Esophagus squamous epithelium (tissue), 5 donors: ENCODE measurements at regions not wholly inside any gene's neighbourhood (a gene's known extent, or its start where the extent isn't known, plus 50 kb on each side); places are given as distances from the start of the nearest gene placed in this dataset.

Experiments
- DNase-seq: peaks from one replicate; lab custom pipeline; 2025; lab: John Stamatoyannopoulos, UW
- H3K27ac ChIP-seq, 4 donors: fragments of 200-600 bp; sonication (generic); one replicate each; pipeline ENCODE4 v1.5.1; 2016 to 2019; ENCODE audit warnings: mild to moderate bottlenecking in 1 of 4
- H3K27me3 ChIP-seq, 4 donors: fragments of 200-600 bp; sonication (generic); 1 replicate in 3 of 4; 2 replicates in 1 of 4; pipeline versions ENCODE4 v1.5.1 to v1.6.0; 2017 to 2021; ENCODE audit warnings: antibody characterized with exemption in 1 of 4
- H3K36me3 ChIP-seq, 3 donors: fragments of 200-600 bp; sonication (generic); one replicate each; pipeline ENCODE4 v1.5.1; 2016 to 2019
- H3K4me1 ChIP-seq, 3 donors: fragments of 200-600 bp; sonication (generic); one replicate each; pipeline ENCODE4 v1.5.1; 2017 to 2019
- H3K4me3 ChIP-seq, 4 donors: fragments of 200-600 bp; sonication (generic); 1 replicate in 3 of 4; 2 replicates in 1 of 4; pipeline ENCODE4 v1.5.1; 2016 to 2019; ENCODE audit warnings: mild to moderate bottlenecking in 2 of 4, moderate library complexity in 1 of 4
- H3K9me3 ChIP-seq, 3 donors: fragments of 200-600 bp; sonication (generic); one replicate each; pipeline ENCODE4 v1.5.1; 2016 to 2019
- POLR2A ChIP-seq, 4 donors: fragments of 450-650 bp; IDR thresholded peaks; one replicate each; pipeline ENCODE4 v1.6.1; 2017; ENCODE audit warnings: antibody characterized with exemption in 4 of 4, mild to moderate bottlenecking in 4 of 4, moderate library complexity in 3 of 4
- WGBS, 2 donors: methylation state at CpG; one replicate each; pipeline ENCODE4 v1.1.5; 2018; 5-methylcytosine and 5-hydroxymethylcytosine counted together
- intact Hi-C: fragments of 100-400 bp; cut with DNase I; formaldehyde crosslinking; loops from one replicate; pipeline ENCODE4 v1.15.0; 2022
- TF ChIP-seq, protein P1 (sequence below), 6 experiments: fragments of 450-650 bp in 4 of 6; fragments of 200-600 bp in 2 of 6; sonication (generic) in 2 of 6; IDR thresholded peaks; one replicate each; pipeline ENCODE4 v1.5.1; 2016 to 2019; ENCODE audit warnings: antibody characterized with exemption in 6 of 6, mild to moderate bottlenecking in 4 of 6, moderate library complexity in 4 of 6
- donor health status: DM: yes; HTN: yes; CAD: no.

DNA sequence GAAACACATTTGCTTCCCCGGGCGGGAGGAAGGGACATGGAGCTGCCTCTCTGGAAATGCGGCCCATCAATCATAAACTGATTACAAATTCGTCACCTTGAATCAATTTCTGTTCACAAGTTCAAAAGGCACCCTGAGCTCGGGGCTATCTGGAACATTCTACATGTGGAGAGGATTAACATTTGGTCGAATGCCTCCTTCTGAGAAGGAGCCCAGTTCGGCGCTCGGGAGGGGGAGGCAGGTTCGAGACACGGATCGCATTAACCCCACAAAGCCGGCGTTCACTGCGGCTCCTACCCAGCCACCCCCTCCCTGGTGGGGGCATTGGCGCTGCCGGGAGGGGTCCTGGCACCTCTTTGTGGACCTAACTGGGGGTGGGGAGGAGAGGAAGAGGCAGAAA is 108.0 kb downstream of the CPZ start:
- Histone ChIP-seq H3K4me1 (peaks cover 0 to 8% (median 0%) of the 10 kb centered on the region in 3 donors), H3K27me3 (peaks cover 0 to 98% (median 0%) of the 10 kb centered on the region in 4 donors), H3K36me3 (no peaks in the 10 kb centered on the region), H3K4me3 (peak overlapping the region in 1 of 4 donors; percentile 24), H3K9me3 (peaks cover 0 to 4% (median 0%) of the 10 kb centered on the region in 3 donors), H3K27ac (no peak overlapping the region)
- no peak for DNase-seq
- 21 to 34% methylated on average over 16 to 17 of the region's 17 CpGs for WGBS, 2 donors
- intact Hi-C loops: no loop called here
- TF ChIP-seq, protein P1, sequence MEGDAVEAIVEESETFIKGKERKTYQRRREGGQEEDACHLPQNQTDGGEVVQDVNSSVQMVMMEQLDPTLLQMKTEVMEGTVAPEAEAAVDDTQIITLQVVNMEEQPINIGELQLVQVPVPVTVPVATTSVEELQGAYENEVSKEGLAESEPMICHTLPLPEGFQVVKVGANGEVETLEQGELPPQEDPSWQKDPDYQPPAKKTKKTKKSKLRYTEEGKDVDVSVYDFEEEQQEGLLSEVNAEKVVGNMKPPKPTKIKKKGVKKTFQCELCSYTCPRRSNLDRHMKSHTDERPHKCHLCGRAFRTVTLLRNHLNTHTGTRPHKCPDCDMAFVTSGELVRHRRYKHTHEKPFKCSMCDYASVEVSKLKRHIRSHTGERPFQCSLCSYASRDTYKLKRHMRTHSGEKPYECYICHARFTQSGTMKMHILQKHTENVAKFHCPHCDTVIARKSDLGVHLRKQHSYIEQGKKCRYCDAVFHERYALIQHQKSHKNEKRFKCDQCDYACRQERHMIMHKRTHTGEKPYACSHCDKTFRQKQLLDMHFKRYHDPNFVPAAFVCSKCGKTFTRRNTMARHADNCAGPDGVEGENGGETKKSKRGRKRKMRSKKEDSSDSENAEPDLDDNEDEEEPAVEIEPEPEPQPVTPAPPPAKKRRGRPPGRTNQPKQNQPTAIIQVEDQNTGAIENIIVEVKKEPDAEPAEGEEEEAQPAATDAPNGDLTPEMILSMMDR (IDR thresholded peaks at IDR 0.05): no peak
- TF ChIP-seq POLR2A (IDR thresholded peaks at IDR 0.05): no peak

DNA sequence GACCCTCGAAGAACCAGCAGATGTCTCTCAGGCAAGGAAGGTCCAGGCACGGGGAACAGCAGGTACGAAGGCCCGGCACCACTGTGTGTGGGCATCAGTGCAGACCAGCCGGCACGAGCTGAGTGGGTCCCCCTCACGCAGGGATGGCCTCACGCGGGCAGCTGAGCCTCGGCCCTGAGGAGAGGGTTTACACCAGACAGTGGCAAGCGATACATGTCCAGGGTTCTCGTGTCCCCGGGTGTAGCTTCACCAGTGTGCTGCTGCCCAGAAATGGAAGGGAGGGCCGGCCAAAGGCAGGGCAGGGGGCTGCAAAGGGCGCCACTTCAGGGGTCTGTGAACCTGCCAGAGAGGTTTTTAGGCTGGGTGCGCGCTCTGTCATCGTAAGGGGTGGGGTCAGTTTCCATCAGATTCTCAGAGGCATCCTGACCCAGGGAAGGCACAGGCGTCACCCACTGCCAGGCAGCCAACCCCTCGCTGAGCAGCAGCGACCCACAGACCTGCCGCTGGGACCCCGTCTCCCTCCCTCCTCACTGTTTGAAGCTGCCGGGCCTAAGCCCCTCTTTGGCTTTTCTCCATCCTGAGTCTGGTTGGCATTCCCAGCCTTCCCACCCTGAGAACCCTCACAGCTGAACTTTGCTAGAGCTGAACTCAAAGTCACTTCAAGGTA is 107.0 kb downstream of the CPZ start:
- WGBS, 2 donors: 65 to 78% methylated on average over 12 of the region's 24 CpGs
- Histone ChIP-seq H3K4me3 (no peak overlapping the region), H3K27ac (no peak overlapping the region)

DNA sequence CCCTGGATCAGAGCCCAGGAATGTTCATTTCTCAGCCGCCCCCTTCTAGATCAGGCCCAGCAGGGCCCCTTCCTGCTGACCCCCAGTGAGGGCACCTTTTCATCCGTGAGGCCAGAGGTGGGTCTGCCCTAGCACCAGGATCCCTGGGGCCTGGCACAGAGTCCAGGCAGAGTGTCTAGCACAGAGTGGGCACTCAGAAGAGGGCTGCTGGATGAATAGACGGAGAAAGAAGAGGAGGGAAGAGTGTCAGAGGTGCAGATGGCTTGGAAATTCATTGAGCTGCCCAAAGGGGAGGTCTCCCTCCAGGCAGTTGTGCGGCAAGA is 106.5 kb downstream of the CPZ start:
- H3K36me3 ChIP-seq: no peaks in the 10 kb centered on the region
- peaks cover 0 to 4% (median 0%) of the 10 kb centered on the region in 3 donors for H3K9me3 ChIP-seq
- no peak overlapping the region for H3K4me3 ChIP-seq
- 71 to 100% methylated on average over 1 of the region's 4 CpGs for WGBS, 2 donors
- TF ChIP-seq POLR2A (IDR thresholded peaks at IDR 0.05): no peak
- TF ChIP-seq, protein P1 (IDR thresholded peaks at IDR 0.05): no peak
- H3K27me3 ChIP-seq: peaks cover 0 to 98% (median 0%) of the 10 kb centered on the region in 4 donors
- H3K4me1 ChIP-seq: peaks cover 0 to 8% (median 0%) of the 10 kb centered on the region in 3 donors
- no peak for DNase-seq
- intact Hi-C loops: no loop called here
- no peak overlapping the region for H3K27ac ChIP-seq

More for the DNA sequence above, 107.0 kb downstream of the CPZ start:
- DNase-seq: no peak
- H3K36me3 ChIP-seq: no peaks in the 10 kb centered on the region
- H3K27me3 ChIP-seq: peaks cover 0 to 98% (median 0%) of the 10 kb centered on the region in 4 donors
- peaks cover 0 to 8% (median 0%) of the 10 kb centered on the region in 3 donors for H3K4me1 ChIP-seq
- peaks cover 0 to 4% (median 0%) of the 10 kb centered on the region in 3 donors for H3K9me3 ChIP-seq
- TF ChIP-seq, protein P1 (IDR thresholded peaks at IDR 0.05): no peak
- no peak for TF ChIP-seq POLR2A (IDR thresholded peaks at IDR 0.05)
- intact Hi-C loops: no loop called here

DNA sequence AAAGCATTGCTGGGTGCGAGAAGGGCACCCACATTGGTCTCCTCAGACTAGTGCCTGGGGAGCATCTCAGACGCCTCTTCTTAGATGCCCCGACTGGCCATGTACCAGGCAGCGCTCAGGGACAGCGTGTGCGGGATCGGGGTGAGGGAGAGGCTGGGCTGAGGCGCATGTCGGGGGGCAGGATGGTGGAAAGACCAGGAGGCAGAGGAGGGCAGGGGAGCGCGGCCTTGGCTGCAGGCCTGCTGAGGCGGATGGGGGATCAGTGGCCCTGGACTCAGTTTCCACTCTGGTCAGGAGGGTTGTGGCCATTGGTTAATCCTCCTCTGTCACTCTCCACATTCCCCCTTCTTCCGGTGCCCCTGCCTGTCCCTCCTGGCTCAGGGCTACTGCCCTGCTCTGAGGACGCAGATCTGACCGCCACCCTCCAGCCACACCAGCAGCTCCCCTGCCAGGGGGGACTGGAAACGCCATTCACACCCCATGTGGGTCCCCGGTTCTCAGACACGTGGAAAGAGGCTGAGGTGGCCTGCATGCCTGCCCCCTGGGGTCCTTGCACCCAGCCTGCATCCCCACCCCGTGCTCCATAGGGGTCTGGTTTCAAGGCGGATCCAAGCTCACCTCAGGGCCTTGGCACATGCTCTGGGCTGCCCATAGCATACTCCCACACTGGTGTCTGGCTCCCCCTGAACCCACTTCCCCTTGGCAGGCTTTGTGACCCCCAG is 105.9 kb downstream of the CPZ start:
- H3K27me3 ChIP-seq: peaks cover 0 to 95% (median 0%) of the 10 kb centered on the region in 4 donors
- no peak for DNase-seq
- TF ChIP-seq, protein P1 (IDR thresholded peaks at IDR 0.05): no peak
- TF ChIP-seq POLR2A (IDR thresholded peaks at IDR 0.05): no peak

DNA sequence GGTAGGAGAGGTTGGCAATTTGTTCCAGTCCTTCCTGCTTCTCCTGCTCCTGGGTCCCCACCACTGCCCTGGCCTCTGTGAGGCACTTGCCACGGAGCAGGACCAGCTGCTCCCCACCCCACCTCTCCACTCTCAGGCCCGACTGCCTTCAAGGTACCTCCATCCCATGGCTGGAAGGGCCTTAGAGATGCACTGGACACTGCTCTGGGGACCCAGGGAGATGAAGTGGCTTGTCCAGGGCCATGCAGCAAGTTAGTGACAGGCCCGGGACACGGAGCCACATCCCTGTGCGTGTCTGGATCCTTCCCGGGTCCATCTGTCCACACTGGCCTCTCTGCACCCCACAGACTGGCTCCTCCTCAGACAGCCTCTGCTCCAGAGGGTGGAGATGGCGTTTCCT is 105.3 kb downstream of the CPZ start:
- 73 to 74% methylated on average over 6 to 7 of the region's 7 CpGs for WGBS, 2 donors
- Histone ChIP-seq H3K27ac (no peak overlapping the region), H3K4me3 (no peak overlapping the region), H3K4me1 (peaks cover 0 to 8% (median 0%) of the 10 kb centered on the region in 3 donors), H3K9me3 (peaks cover 0 to 4% (median 0%) of the 10 kb centered on the region in 3 donors), H3K36me3 (no peaks in the 10 kb centered on the region), H3K27me3 (peaks cover 0 to 89% (median 0%) of the 10 kb centered on the region in 4 donors)
- no peak for TF ChIP-seq POLR2A (IDR thresholded peaks at IDR 0.05)
- TF ChIP-seq, protein P1 (IDR thresholded peaks at IDR 0.05): no peak
- intact Hi-C loops: no loop called here
- DNase-seq: no peak

More for the DNA sequence above, 105.9 kb downstream of the CPZ start:
- Histone ChIP-seq H3K4me1 (peaks cover 0 to 8% (median 0%) of the 10 kb centered on the region in 3 donors), H3K36me3 (no peaks in the 10 kb centered on the region), H3K4me3 (no peak overlapping the region), H3K27ac (no peak overlapping the region), H3K9me3 (peaks cover 0 to 4% (median 0%) of the 10 kb centered on the region in 3 donors)
- intact Hi-C loops: no loop called here
- WGBS, 2 donors: 84 to 87% methylated on average over 12 of the region's 20 CpGs
